T47D (cell line): ENCODE measurements at regions not wholly inside any gene's neighbourhood (a gene's known extent, or its start where the extent isn't known, plus 50 kb on each side); places are given as distances from the start of the nearest gene placed in this dataset.
"Not testable (repeated sequence)": the region's sequence is repeated elsewhere in the genome, so short reads cannot be mapped to it uniquely, and the experiment has no call there.

Source experiments
- DNase-seq, 2 experiments: peaks; one replicate each; pipeline versions ENCODE4 v3.0.0 to v3.0.0-alpha.2; 2011 to 2012; ENCODE audit warnings: low read depth in 1 of 2, low spot score in 1 of 2
- JUND ChIP-seq: IDR thresholded peaks from 2 replicates; pipeline ENCODE4 v1.6.1; 2012; ENCODE audit warnings: low read depth
- in situ Hi-C: cut with HindIII; loops from 2 replicates; pipeline ENCODE4 v1.10.0; 2016; ENCODE audit warnings: low sequenced_read_pairs, low pct_unique_long_range_greater_than_20kb

GRCh38 chr6:167471548-167471930, 146.7 kb downstream of the TTLL2 start:
- TF ChIP-seq JUND = no peak
- in situ Hi-C loops = no loop called here
- DNase-seq = no peak

- in situ Hi-C loops = no loop called here
Observed at GRCh38 chr6:167472148-167472547, 147.3 kb downstream of the TTLL2 start.

GRCh38 chr6:167472880-167473279, 148.0 kb downstream of the TTLL2 start:
- no peak for DNase-seq
- no peak for TF ChIP-seq JUND
- in situ Hi-C loops = no loop called here

More at GRCh38 chr6:167472148-167472547, 147.3 kb downstream of the TTLL2 start:
- no peak for TF ChIP-seq JUND
- no peak for DNase-seq

GRCh38 chr6:167474171-167474570, 149.3 kb downstream of the TTLL2 start:
- no peak for TF ChIP-seq JUND
- in situ Hi-C loops = no loop called here
- DNase-seq = no peak

- no peak for TF ChIP-seq JUND
- DNase-seq = no peak
- in situ Hi-C loops = no loop called here
Observed at GRCh38 chr6:167474725-167475124, 149.8 kb downstream of the TTLL2 start.

- no peak for DNase-seq
- no peak for TF ChIP-seq JUND
- in situ Hi-C loops = no loop called here
Observed at GRCh38 chr6:167475947-167476346, 151.1 kb downstream of the TTLL2 start.

GRCh38 chr6:167476844-167477595, 152.1 kb downstream of the TTLL2 start:
- in situ Hi-C loops = no loop called here
- DNase-seq = no peak
- no peak for TF ChIP-seq JUND

GRCh38 chr6:167477688-167478087, 152.8 kb downstream of the TTLL2 start:
- no peak for TF ChIP-seq JUND
- no peak for DNase-seq
- in situ Hi-C loops = no loop called here

- TF ChIP-seq JUND = no peak
- DNase-seq = no peak
- in situ Hi-C loops = no loop called here
Observed at GRCh38 chr6:167479301-167479700, 154.4 kb downstream of the TTLL2 start.

GRCh38 chr6:167479901-167480648, 155.2 kb downstream of the TTLL2 start:
- in situ Hi-C loops = no loop called here
- no peak for DNase-seq
- TF ChIP-seq JUND = no peak

- no peak for TF ChIP-seq JUND
- in situ Hi-C loops = no loop called here
Observed at GRCh38 chr6:167481307-167481926, 156.5 kb downstream of the TTLL2 start.

GRCh38 chr6:167482801-167483200, 157.9 kb downstream of the TTLL2 start:
- DNase-seq, in situ Hi-C loops: not testable (repeated sequence)

More at GRCh38 chr6:167481307-167481926, 156.5 kb downstream of the TTLL2 start:
- DNase-seq = no peak
